ENCODE measurements at regions not wholly inside any gene's neighbourhood (a gene's known extent, or its start where the extent isn't known, plus 50 kb on each side); places are given as distances from the start of the nearest gene placed in this dataset.
"Not testable (repeated sequence)": the region's sequence is repeated elsewhere in the genome, so short reads cannot be mapped to it uniquely, and the experiment has no call there.

DNA sequence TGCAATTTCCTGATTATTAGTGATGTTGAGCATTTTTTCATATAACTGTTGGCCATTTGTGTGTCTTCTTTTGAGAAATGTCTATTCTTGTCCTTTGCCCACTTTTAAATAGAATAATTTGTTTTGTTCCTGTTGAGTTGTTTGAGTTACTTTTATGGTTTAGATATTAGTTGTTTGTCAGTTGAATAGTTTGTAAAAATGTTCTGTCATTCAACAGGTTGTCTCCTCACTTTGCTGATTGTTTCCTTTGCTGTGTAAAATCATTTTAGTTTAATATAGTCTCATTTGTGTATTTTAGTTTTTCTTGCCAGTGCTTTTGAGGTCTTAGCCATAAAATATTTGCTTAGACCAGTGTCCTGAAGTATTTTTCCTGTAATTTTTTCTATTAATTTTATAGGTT, 181.8 kb upstream of the GLRA2 start:
- DNase-seq = no peak

DNA sequence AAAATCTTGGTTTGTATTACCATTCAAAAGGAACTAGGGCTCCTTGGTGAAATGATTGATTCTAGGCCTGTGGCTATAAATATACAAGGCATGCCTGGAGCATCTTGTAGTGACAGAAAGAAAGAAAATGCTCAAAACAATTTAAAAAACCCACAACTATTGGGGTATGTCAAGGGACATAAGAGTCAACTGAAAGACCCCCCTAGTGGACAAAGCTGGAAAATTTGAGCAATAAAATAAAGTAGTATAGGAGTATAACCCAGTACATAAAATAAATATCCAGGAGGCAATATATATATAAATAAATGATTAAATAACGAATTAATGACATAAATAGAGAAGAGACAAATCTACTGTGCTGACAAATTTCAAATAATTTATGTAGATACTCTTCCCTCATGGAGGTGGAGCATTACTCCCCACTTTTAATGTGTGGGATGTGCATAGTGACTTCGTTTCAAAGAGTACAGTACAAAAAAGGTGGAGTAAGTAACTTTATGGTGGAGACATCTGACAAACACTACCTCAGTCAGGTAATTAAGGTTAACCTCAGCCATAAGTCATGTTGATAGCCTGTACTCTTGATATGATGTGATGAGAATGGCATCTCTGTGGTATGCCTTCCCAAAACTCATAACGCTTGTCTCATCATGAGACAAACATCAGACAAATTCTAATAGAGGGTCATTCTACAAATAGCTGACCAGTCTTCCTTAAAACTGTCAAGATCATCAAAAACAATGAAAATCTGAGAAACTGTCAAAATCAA, 185.0 kb upstream of the GLRA2 start:
- DNase-seq = no peak

DNA sequence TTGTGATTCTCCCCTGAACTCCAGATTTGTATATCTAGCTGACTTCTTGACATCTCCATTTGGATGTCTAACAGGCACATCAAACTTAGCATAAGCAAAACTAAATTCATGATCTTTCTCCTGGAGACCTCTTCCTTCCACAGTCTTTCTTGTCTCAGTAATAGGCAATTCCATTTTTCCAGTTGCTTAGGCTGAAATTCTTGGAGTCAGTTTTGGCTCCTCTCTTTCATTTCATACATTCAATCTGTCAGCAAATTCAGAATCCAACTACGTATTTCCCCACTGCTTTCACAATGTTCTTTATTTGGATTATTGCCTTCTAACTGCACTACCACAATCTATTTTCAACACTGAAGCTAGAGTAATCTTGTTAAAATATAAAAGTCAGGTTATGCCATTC, 219.9 kb upstream of the GLRA2 start:
- DNase-seq = no peak

DNA sequence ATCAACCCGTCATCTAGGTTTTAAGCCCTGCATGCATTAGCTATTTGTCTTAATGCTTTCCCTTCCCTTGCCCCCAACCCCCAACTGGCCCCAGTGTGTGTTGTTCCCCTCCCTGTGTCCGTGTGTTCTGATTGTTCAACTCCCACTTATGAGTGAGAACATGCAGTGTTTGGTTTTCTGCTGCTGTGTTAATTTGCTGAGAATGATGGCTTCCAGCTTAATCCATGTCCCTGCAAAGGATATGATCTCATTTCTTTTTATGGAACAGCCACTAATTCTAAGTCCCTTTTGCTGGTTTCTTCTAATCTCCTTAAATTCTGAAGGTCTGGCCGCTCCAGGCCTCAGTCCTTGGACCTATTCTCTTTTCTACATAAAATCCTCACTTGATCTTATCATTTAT, 220.4 kb upstream of the GLRA2 start:
- not testable (repeated sequence) for DNase-seq

DNA sequence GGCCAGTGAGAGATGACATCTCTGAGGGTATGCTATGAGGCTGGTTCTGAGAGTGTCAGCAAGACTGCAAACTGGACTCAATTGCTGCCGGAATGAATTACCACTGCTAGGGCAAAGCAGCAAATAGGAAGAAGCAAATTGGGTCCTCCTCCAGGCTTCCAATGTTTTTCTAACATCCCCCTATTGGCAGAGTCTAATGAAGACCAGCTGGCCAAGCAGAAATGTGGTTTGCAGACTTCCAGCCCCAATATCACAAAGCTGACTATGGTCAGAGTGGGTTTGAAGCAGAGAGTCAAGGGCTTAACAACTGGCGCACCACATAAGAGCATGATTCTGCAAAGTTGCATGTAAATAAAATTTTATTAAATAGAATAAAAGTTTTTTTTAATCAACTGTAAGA, 225.4 kb upstream of the GLRA2 start:
- DNase-seq = no peak

DNA sequence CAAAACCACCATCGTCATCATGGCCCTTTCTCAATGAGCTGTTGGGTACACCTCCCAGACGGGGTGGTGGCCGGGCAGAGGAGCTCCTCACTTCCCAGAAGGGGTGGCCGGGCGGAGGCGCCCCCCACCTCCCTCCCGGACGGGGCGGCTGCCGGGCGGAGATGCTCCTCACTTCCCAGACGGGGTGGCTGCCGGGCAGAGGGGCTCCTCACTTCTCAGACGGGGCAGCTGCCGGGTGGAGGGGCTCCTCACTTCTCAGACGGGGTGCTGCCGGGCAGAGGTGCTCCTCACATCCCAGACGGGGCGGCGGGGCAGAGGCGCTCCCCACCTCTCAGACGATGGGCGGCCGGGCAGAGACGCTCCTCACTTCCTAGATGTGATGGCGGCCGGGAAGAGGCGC, 226.8 kb upstream of the GLRA2 start:
- not testable (repeated sequence) for DNase-seq

DNA sequence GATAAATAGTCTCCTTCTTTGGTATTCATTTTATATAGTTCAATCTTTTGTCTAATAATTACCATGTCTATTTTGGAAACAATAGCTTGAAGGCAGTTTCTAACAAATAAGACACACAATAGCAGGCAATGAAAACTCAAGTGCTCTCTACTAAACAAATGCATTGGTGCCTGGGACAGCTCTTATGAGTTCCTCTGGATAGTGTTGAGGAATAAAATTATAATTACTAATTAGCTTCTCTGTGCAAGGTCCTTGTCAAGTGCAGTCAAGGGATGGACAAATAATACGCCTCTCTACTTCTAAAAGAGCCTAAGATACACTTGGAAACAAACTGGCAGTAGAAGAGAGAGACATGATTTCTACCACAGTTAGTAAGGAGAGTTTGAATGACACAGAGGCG, 229.0 kb upstream of the GLRA2 start:
- DNase-seq = no peak

DNA sequence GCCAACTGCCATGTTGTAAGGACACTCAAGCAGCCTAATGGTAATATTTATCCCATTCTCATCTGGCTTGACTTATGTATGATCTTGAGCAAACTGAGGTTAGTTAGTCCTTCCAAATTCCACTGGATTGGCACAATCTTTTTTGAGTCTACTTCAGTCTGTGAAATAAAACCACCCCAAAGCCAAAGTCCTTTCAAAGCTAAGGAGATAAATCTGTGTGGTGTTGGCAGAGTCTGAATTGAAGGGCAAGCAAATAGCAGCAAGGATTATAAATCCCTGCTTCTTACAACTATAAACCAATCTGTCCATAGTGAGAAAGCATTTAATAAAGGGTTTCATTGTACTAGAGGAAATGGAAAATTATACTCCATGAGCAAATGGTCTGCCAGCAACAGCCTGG, 233.9 kb upstream of the GLRA2 start:
- no peak for DNase-seq

DNA sequence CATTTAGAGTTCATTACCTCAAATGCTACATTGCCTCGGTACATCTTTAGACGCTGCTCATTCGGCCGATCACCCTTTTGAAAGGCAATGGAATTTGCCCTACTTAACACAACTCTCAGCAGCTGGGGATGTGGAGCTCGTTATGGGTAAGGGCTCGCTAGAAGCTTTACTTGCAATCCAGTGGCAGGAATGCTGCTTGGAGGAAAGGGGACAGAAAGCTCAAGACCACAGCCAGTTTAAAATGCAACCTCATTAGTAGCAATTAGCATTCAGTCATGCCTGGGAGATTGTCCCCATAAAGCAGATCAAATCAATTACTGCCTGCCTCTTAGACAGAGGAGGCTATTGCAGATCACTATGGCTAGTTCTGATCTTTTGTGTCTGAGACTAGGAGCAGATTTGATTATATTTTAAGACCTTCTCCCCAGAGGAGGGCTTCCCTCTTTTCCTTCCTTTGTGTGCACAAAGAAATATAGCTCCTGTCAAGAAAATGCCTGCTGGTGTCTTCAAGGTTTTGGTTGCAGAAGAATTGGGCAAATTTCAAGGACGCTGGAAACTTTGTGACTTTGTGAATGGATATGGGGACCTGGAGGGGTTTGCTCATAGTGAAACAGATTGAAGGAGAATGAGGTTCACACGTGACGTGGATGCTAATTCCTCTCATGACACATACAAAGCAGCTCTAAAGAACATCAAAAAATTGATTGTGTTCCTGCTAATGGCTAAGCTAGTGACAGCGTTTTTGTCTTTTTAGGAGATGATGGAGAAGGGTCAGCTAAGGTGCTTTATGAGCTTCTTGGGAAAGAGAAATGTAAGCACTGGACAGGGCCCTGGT, 237.5 kb upstream of the GLRA2 start:
- DNase-seq = no peak

DNA sequence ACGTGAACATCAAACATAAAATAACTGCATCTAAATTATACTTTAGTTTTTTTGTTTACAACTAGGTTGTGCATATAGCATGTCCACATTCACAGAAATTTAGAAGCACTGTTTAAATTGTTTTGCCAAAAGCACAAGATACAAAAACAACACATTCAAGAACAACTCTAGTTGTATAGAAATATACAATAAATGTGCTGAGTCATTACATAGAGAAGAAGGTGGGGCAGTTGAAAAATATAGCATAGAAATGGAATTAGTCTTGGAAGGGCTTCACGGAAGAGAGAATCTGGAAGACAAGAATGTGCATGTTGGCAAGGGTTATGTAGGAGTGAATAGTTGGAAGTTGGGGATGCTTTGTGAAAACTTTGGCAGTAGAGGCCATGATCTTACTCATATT, 239.0 kb upstream of the GLRA2 start:
- DNase-seq = no peak

DNA sequence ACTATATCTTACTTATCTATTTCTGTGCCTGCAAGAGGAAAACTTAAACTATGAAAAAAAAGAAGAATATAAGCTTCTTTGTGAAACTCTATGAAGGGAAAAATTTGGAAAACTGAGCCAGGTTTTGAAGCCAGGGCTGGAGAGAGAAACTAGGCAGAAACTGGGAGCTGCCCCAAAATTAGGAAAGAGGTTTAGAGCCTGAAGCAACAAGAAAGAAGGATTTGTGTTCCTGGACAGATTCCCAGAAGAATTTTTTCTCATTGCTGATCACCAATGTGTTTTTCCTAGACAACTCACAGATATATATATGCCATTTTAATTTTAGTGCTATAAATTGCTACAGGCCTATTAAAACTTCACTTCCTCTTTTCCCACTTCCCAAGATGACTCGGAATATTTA, 245.0 kb upstream of the GEMIN8 start:
- DNase-seq = no peak

DNA sequence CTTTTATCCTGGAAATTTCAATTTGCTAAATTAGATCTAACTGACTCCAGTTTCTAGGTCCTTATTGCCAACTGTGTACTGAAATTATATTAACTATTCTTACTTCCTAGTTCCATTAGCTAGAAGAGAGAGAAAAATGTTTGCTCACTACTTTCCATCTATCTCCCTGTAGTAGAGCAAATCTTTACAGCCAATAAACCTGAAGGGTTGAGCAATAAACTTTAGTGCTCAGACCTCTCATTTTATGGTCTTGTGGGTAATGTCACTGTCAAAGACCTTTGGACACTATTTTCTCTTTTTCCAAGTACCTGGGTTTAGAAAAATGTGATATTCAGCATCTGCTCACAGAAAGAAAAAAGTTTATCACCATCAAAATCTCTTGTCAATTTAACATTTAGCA, 237.5 kb upstream of the GEMIN8 start:
- DNase-seq = no peak

DNA sequence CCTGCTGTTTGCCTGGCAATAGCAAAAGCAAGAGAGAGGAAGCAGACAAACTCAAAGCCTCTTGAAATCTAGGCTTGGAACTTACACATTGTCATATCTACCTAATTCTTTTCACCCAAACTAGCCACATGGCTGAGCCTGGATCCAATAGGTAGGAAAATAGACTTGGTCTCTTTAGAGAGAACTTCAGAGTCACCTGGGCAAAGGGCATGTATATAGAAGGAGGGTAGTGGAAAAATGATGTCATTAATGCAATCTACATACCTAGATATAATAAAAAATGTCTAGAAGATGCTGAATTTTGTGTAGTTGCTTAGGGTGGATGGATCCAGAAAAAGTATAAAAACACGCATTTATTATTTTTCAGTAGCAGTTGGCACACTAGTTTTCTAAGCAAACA, 237.0 kb upstream of the GEMIN8 start:
- DNase-seq = no peak

DNA sequence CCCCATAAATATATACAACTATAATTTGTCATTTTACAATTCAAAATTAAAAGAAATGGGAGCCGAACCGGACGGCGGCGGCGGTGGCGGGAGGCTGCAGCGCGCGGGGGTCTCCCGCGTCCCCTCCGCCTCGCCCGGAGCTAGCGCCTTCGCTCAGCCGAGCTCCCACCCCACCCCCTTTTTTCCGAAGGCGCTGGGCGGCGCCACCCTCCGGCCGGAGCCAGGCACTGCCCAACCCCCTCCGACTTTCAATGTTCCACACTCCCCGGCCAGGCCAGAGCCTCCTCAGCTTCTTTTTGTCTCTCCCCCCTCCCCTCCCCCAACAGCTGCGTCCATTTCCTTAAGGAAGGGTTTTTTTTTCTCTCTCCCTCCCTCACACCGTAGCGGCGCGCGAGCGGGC, 214.1 kb upstream of the GEMIN8 start:
- no peak for DNase-seq

DNA sequence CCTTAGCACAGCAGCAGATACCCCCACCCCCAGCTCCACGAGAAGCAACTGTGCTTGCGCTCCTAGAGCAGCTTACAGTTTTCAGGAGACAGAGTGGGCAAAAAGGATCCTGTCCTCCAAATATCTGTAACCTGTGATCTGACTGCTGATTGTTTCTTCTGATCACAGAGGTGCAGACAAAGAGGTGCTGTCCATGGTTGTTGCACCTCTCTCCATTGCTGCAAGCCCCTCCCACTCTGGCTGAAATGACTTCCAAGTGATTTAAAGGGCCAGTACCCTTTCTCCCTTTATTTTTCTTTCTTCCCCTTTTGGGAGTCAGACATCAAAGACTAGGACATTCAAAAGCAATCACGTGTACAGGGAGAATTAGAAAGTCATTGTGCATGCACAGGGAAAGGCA, 205.3 kb upstream of the GEMIN8 start:
- DNase-seq = no peak

DNA sequence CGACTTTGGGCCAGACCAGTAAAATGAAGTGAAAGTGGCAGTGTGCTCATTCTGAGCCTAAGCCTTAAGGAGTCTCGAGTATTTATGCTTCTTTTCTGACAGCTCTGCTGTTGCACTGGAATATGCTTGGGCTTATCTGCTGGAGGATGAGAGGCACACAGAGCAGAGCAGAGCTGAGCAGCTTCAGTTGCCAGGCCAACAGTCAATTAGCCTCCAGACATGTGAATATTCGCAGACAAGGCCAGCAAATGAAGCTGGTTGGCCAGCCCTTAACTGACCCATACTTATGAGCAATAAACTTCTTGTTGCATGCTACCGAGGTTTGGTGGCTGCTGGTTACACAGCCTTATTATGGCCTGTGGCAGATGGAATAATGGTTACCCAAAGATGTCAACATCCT, 203.0 kb upstream of the GEMIN8 start:
- no peak for DNase-seq

DNA sequence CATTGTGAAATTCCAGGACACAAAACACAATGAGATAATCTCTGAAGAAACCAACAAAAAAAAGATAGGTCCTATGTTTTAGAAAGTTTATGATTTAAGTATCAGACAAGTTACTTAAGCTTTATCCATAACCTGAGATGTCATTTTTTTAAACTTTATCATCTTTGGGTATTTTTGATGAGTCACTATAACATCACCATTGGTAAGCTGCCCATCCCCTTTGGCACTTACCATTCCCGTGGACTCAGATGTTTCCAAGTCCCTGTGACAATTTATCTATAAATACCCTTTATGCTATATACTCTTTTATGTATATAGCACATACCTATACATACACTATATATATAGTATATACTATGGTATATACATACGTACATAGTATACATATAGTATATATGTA, 198.9 kb upstream of the GEMIN8 start:
- DNase-seq = no peak

DNA sequence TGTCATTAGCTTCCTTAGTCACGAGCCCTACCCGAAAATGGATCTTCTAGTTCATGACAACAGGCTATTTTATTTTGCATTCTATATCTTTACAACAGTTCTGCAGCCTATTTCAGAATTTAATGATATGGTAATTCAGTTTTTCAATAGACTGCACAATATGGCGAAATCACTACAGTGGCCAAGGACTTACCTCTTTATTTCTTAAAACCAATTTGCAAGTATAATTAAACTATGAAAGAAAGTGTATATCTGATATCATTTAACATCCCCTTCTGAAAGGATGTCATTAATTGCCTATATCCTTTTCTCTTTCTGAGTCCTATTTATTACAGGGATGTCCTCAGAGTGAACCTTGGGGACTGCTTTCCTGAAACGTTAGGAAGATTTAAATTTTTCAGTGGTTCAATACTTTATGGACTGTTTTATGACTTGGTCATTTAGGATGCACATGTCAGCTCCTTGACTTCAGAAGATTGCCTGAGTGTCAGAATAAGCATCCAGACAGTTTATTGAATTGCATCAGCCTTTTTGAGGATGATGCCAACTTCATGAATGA, 190.8 kb upstream of the GEMIN8 start:
- DNase-seq = no peak

DNA sequence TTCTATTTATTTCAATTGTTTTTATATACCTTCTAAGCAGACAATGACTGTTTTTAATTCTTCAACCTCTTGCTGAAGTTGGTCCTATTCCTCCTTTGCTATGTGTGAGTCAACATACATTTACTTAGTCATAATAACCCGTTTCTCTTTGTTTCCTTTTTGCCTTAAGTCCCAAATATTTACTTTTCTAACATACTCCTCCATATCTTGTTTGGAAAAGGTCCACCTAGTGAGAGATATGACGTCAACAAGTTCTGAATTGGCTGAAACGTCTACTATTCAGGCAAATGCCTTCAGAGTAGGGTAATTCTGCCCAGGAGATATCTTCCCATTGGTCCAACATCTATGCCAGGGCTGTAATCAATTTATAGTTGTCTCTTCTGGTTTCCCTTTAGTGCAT, 179.3 kb upstream of the GEMIN8 start:
- no peak for DNase-seq

DNA sequence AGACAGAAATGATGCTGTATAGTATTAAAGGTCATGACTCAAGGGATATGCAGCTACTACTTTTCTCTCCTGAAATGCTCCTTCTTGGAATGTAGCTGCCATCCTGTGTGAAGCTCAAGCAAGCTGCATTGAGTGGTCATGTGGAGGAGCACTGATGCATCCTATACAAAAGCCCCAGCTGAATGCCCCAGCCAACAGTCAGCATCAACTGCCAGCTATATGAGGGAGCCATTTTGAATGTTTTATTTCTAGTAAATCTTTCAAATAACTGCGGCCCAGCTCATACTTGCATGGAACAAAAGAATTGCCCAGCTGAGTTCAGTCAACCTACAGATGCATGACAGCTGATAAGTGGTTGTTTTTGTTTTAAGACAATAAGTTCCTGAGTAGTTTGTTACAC, 165.0 kb upstream of the GEMIN8 start:
- DNase-seq = no peak

DNA sequence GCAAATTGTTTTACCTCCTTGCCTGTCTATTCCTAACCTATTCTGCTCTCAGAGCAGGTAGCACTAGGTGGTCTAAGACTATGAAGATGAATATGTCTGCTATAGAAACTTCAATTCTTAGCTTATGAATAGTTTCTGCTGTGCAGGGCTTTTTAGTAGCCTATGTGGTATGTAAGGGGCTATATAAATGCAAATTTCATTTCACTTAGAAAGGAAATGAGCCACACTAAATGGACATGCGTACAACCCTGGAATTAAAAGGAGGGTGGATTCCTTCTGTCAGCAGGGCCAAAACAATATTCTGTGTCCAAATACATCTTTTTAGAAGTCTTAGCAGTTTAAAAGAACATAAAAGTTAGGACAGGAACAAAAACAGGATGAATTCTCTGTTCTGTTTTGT, 163.9 kb upstream of the GEMIN8 start:
- DNase-seq = no peak

DNA sequence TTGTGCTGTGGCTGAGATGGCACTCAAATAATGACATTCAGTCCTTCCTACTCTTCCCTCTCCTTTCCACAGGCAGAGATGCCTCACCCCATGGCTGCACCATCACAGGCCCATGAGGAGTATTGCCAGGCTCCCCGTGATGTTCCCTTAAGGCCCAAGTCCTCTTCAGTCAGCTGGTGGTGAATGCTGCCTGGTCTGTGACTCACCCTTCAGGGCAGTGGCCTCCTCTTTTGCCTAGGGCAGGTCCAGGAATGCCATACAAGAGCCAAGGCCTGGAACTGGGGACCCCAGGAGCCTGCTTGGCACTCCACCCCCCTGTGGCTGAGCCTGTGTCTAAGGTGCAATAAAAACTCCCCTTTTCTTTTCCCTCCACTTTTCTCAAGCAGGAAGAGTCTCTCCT, 144.2 kb upstream of the GEMIN8 start:
- no peak for DNase-seq

DNA sequence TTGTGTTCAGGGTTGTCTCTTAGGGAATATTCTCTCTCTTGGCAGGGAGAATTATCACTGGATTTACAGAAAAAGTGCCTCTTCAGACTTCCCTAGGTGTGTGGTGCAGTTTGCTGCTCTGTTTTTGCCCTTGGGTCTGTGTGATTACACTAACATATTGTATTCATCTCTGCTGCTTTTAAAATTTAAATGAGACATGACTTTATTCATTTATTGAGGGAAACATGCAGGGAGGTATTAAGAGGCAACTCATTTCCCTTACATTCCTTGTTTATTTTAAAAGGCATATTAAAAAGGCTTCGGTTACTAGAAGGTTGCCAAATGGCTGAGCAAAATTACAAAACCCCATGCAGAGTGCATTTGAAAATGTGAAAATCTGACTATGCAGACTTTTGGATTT, 135.1 kb upstream of the GEMIN8 start:
- no peak for DNase-seq

DNA sequence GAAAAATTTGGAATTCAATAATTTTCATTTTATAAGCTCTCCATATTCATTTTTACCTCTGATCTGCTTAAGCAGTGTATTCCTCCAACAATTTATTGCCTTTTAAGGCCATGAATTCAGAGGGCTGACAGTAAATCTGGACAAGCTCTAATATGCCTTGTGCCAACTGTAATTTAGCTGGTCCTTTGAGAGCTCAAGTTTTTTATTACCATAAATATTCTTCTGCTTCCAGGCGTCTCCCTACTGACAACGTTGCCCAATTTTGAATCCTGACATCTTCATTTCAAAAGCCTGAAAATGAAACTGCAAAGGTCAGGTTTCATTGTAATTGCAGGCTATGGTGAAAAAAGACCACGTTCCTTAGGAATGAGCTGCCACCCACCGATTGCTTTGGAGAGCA, 95.8 kb upstream of the GEMIN8 start:
- DNase-seq = no peak
